Mesenteric fat pad (tissue), 1 donor: ENCODE measurements at regions not wholly inside any gene's neighbourhood (a gene's known extent, or its start where the extent isn't known, plus 50 kb on each side); places are given as distances from the start of the nearest gene placed in this dataset.
A peak's percentile ranks its signal among the peaks of the same experiment; 100 is the strongest.

Source experiments
- DNase-seq: peaks from one replicate; pipeline ENCODE4 v3.0.0-alpha.2; 2020; ENCODE audit warnings: low spot score
- donor health status: DM: yes; HTN: yes; CAD: no.

DNA sequence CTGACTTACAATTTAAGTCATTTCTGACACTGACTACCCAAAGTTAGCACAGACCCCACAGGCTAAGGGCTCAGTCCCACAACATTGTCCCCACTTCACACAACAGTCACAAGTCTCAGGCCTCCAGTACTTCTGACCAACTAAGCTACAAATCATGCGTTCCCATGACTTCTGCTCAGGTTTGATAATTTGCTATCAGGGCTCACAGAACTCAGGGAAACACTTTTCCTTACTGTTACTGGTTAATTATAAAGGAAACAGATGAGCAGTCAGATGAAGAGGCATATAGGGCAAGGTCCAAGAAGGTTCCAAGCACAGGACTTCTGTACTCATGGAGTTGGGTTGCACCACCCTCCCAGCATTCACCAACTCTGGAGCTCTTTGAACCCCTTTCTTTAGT, 151.2 kb upstream of the TNR start:
- DNase-seq, result no peak

DNA sequence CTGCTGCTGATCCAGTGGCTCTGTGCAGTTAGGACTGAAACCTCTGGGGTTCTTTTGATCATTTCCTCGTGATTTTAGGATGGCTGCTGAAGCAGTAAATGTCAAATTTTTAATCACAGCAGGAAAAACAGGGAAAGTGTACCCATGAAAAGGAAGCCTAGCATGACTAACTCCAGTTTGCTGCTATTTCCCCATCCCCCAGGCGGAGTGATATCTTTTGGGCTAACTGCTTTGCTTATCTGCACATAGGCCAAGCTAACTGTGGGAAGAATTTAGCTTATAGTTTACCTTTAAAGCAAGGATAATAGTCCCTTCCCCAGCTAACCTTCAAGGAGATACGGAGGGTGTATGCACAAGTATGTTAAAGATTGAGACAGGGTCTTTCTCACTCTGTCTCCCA, 149.8 kb upstream of the TNR start:
- no peak for DNase-seq

DNA sequence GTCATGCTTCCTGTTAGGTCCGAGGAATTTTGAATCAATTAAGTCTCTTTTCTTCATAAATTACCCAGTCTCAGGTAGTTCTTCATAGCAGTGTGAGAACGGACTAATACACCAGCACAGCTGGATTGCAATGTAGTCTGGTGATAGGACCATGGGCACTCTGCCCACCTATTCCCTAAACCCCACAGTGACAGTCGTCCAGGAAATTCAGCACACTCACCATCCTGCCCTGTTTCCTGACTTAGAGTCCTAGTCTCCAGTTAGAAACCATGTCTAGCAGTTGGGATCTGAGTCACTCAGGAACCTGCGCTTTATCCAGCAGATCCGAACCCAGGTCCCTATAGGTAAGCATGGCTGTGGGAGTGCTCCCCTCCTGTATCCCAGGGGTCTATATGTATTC, 149.3 kb upstream of the TNR start:
- DNase-seq, result no peak

- DNase-seq, result no peak
These were observed 148.5 kb upstream of the TNR start for GRCh38 chr1:175891783-175892309.

- DNase-seq, result no peak
These were observed 147.6 kb upstream of the TNR start for GRCh38 chr1:175890958-175891357.

- no peak for DNase-seq
These were observed 146.5 kb upstream of the TNR start for GRCh38 chr1:175889848-175890247.

GRCh38 chr1:175888996-175889395, 145.6 kb upstream of the TNR start:
- DNase-seq, result no peak

GRCh38 chr1:175887981-175888428, 144.6 kb upstream of the TNR start:
- DNase-seq, result no peak

- no peak for DNase-seq
These were observed 144.1 kb upstream of the TNR start for GRCh38 chr1:175887521-175887920.

DNA sequence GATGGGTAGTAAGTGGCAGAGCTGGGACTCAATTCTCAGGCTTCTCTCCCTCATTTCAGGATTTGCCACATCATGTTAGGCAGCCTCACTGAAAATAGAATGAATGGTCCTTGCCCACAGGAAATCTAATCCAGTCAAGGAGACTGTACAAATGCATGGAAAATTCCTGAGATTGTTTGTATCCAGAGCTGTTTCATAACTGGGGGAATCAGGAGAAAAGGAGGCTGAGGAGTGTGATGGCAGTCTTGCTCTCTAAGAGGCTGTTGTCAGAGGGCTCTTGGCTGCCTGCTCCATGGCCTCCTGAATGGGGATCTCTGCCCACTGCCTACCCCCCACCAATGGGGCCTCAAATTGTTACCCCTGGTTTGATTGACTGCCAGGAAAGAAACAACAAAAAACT, 141.9 kb upstream of the TNR start:
- no peak for DNase-seq

DNA sequence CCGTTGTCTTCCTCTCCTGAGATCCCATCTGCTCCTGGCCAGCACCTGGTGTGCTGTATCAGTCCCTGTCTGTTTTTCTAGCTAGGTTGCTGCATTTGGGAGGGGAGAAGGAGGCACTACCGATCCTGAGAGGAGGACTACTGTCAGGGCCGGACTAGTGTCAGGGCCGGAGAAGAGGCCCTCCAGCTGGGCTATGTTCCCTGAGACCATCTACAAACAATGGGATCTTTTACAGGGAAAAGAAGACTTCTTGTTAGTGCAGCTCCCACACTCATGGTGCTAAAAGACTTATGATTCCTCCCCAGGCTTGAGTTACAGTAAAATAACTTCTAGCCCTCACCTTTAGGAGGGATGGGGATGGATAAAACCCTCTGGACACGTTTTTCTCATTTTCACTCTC, 141.0 kb upstream of the TNR start:
- no peak for DNase-seq

DNA sequence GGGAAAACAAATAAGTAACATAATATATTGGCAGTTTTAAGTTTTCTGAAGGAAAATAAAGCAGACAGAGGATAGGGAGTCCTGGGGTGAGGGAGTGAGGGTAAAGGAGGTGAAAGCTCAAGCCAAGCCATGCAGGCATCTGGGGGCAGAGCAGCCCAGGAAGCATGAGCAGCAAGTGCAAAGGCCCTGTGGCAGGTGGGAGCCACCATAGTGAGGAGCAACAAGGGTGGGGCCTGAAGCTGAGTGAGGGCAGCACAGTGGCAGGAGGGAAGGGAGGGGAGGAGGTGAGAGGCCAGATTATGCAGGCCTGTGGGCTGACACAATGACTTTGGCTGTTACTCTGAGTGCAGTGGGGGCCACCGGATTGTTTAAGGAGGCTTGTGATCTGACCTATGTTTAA, 138.8 kb upstream of the TNR start:
- DNase-seq, result peak; percentile 59

DNA sequence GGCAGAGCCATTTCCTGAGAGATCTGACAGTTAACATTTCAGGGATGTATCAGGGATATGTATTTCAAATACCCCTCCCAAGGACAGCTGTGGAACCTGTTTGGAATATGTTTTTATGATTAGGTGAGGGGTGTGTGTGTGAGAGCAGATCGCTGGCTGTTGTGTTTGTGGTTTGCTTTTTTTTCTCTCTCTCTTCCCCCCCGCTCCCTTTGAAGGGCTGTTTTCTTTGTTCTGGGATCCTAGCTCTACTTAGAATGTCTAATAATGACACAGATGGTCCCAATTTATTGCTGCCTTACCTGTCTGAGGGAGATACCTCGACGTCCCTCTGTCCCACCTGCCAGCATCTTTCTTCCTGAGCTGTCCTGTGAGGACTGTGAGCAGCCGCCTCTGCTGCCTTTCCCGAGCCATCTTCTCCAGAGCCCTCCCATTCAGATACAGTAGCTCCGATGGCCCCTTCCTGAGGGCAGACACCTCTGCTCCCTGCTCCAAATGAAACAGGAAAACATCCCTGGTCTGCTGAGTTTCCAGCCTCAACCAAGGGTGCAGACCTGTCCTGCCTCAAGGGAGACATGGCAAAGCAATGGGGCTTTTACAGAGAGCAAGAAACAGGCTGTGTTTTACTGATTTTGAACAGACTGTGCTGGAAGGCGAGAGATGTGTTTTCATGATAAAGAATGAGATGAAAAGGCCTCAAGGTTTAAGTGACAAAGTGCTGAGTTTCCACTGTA, 138.0 kb upstream of the TNR start:
- DNase-seq, result peak; percentile 55

DNA sequence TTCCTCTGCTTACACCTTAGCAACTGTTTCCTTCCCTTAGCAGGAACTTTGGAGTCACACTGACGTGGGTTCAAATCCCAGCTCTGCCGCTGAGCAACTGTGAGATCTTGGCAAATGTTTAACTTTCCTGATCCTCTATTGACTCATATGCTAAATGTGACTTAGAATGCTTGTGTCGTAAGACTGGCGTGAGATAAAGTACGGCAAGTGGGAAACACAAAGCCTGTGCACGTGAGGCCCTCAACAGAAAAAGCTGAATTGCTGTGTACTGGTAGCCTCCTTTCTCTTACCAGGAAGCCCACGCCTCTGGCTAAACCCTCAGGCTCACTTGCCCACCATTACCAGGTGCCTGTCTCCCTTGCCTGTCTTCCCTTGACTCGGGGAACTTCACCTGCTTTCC, 135.4 kb upstream of the TNR start:
- DNase-seq, result no peak

- DNase-seq, result peak; percentile 75
These were observed 134.7 kb upstream of the TNR start for GRCh38 chr1:175877939-175878737.

GRCh38 chr1:175875556-175875955, 132.2 kb upstream of the TNR start:
- no peak for DNase-seq

GRCh38 chr1:175874081-175874480, 130.7 kb upstream of the TNR start:
- DNase-seq, result no peak

DNA sequence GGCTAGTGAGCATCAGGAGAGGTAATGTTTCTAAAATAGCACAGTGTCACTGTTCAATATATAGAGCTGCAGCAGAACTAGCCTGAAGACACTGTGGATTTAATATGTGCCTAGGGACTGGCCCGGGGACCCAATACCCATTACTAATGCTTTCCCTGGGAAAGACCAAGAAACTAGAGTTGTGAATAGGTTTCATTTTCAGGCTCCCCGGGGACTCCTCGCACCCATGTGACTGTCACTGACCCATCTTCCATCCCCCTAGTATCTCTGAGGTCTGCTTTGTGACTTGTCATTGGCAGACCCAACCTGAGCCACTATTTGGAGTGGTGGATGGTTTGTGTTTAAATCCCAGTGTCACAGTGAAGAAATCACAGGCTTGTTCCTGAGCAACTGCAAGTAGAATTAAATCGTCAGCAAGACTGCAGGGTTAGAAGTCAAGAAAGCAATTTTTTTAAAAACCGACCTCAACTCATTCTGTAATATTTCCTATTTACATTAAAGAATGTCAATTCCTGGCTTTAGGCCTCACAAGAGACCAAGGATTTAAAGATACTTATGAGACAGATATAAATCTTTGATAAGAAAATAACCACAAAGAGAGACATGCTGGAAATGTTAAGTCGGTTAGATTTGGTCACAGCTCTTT, 130.0 kb upstream of the TNR start:
- no peak for DNase-seq

DNA sequence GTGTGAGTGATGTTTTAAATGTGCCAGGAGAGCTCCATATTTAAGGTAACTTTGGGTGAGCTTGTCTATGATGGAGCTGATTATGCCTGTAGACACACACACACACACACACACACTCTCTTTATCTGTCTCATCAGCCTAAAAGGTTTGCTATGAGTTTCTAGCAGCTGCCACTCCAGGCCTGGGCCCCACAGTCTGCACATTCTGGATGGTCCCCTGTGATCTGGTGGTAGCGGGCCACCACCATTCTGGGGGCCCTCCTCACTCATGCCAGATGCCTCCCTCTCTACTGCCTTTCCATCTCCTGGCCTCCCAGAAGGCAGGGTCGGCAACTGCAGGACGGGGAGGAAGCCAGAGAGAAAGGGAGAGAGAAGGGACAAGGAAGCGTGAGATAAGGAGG, 129.2 kb upstream of the TNR start:
- DNase-seq, result no peak

DNA sequence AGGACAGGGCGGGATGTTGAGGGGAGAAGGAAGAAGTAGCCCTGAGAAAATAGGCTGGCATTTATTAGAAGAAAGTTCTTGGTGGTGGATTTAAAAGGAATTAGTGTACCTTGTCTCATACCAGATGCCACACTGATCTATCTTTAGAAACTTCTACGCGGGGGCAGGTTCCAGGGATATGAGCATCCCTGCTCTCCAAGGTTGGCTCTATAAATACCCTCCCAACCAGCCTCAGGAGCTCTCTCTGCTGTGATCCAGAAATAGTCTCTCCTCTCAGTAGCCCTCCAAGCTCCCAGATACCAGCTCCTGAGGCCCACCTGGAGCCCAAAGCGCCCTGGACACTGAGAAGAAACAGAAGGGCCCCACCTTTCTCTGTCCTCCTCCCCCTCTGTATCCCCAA, 128.3 kb upstream of the TNR start:
- DNase-seq, result no peak

DNA sequence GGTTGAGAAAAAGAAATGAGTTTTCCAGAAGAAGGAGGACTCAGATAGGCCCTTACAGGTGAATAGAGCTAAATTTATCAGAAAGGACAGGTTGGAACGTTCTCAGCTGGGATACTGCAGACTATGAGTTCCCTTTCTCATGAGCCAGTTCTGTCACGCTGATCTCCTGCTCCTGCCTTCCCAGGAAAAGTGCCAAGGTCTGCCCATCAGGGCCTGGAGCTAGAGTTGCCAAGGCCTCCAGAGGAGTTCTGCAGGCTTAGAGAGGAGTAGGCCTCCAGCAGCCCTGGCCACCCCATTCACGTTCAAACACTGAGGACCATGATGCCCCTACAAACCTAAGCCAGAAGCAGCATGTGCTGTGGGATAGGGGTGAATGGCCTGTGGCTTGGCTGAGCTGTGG, 126.8 kb upstream of the TNR start:
- no peak for DNase-seq

- DNase-seq, result no peak
These were observed 123.4 kb upstream of the TNR start for GRCh38 chr1:175866776-175867175.
